Liver (tissue), 8 donors: ENCODE measurements at regions not wholly inside any gene's neighbourhood (a gene's known extent, or its start where the extent isn't known, plus 50 kb on each side); places are given as distances from the start of the nearest gene placed in this dataset.

Experiments
- DNase-seq: peaks from one replicate; pipeline ENCODE4 v3.0.0-alpha.2; 2017; ENCODE audit warnings: low spot score
- H3K27ac ChIP-seq, 2 donors: one replicate each; pipeline ENCODE4 v1.7.0; 2013; ENCODE audit warnings: inconsistent platforms in 2 of 2, low read length in 2 of 2, control low read depth in 1 of 2, low read depth in 1 of 2, mild to moderate bottlenecking in 1 of 2
- H3K27me3 ChIP-seq, 4 donors: one replicate each; pipeline versions ENCODE4 v1.6.1 to v1.7.0; 2013; ENCODE audit warnings: low read length in 3 of 4, inconsistent platforms in 1 of 4, mild to moderate bottlenecking in 1 of 4, moderate library complexity in 1 of 4; ENCODE audit not compliant: control insufficient read depth in 4 of 4, insufficient read depth in 4 of 4
- H3K36me3 ChIP-seq, 4 donors: one replicate each; pipeline versions ENCODE4 v1.6.1 to v1.7.0; 2013; ENCODE audit warnings: low read length in 3 of 4, mild to moderate bottlenecking in 3 of 4, low read depth in 1 of 4, moderate library complexity in 1 of 4; ENCODE audit not compliant: control insufficient read depth in 4 of 4, insufficient read depth in 3 of 4
- H3K4me1 ChIP-seq, 4 donors: one replicate each; pipeline versions ENCODE4 v1.6.1 to v1.7.0; 2013; ENCODE audit warnings: low read length in 3 of 4, mild to moderate bottlenecking in 3 of 4, moderate library complexity in 1 of 4; ENCODE audit not compliant: control insufficient read depth in 4 of 4, insufficient read depth in 4 of 4
- H3K4me3 ChIP-seq, 3 donors: one replicate each; pipeline versions ENCODE4 v1.6.1 to v1.7.0; 2013; ENCODE audit warnings: low read length in 3 of 3, control low read depth in 1 of 3, low read depth in 1 of 3, mild to moderate bottlenecking in 1 of 3
- H3K9ac ChIP-seq, 2 donors: one replicate each; pipeline ENCODE4 v1.7.0; 2013; ENCODE audit warnings: low read length in 2 of 2, mild to moderate bottlenecking in 2 of 2, moderate library complexity in 2 of 2, control low read depth in 1 of 2, low read depth in 1 of 2
- H3K9me3 ChIP-seq, 4 donors: one replicate each; pipeline versions ENCODE4 v1.6.1 to v1.7.0; 2013; ENCODE audit warnings: low read length in 3 of 4; ENCODE audit not compliant: control insufficient read depth in 4 of 4
- EGR1 ChIP-seq, 2 donors: IDR thresholded peaks; 2 replicates each; pipeline ENCODE4 v1.6.1; 2016 to 2018; ENCODE audit warnings: antibody characterized with exemption in 2 of 2, low read depth in 2 of 2
- FOXA2 ChIP-seq: IDR thresholded peaks from 2 replicates; pipeline ENCODE4 v1.6.1; 2016; ENCODE audit warnings: antibody characterized with exemption
- GABPA ChIP-seq, 2 donors: IDR thresholded peaks in 1 of 2; conservative IDR thresholded peaks in 1 of 2; 2 replicates each; pipeline ENCODE4 v1.6.1; 2016; ENCODE audit warnings: antibody characterized with exemption in 2 of 2, mild to moderate bottlenecking in 1 of 2, moderate library complexity in 1 of 2
- HNF4A ChIP-seq, 2 donors: conservative IDR thresholded peaks; 2 replicates each; pipeline ENCODE4 v1.6.1; 2016; ENCODE audit warnings: antibody characterized with exemption in 2 of 2, mild to moderate bottlenecking in 2 of 2
- HNF4G ChIP-seq: IDR thresholded peaks from 2 replicates; pipeline ENCODE4 v1.6.1; 2016; ENCODE audit warnings: antibody characterized with exemption
- JUND ChIP-seq, 2 donors: IDR thresholded peaks; 2 replicates each; pipeline ENCODE4 v1.6.1; 2016; ENCODE audit warnings: antibody characterized with exemption in 2 of 2
- NR2F2 ChIP-seq: IDR thresholded peaks from 2 replicates; pipeline ENCODE4 v1.6.1; 2016; ENCODE audit warnings: antibody characterized with exemption
- RAD21 ChIP-seq, 2 donors: IDR thresholded peaks; 2 replicates each; pipeline ENCODE4 v1.6.1; 2016; ENCODE audit warnings: antibody characterized with exemption in 2 of 2, mild to moderate bottlenecking in 2 of 2
- RXRA ChIP-seq, 2 donors: IDR thresholded peaks; 2 replicates each; pipeline ENCODE4 v1.6.1; 2017 to 2018; ENCODE audit warnings: antibody characterized with exemption in 2 of 2, mild to moderate bottlenecking in 1 of 2
- SP1 ChIP-seq: IDR thresholded peaks from 2 replicates; pipeline ENCODE4 v1.6.1; 2018; ENCODE audit warnings: antibody characterized with exemption, mild to moderate bottlenecking
- TAF1 ChIP-seq: conservative IDR thresholded peaks from 2 replicates; pipeline ENCODE4 v1.6.1; 2016; ENCODE audit warnings: antibody characterized with exemption, mild to moderate bottlenecking
- WGBS: extraction: QIAGEN DNeasy Blood & Tissue Kit; methylation state at CpG from one replicate; pipeline ENCODE4 v1.1.7; 2013; 5-methylcytosine and 5-hydroxymethylcytosine counted together
- TF ChIP-seq, protein P1 (sequence below): IDR thresholded peaks from 2 replicates; pipeline ENCODE4 v1.6.1; 2016; ENCODE audit warnings: antibody characterized with exemption
- TF ChIP-seq, protein P2 (sequence below): IDR thresholded peaks from 2 replicates; pipeline ENCODE4 v1.6.1; 2016; ENCODE audit warnings: antibody characterized with exemption
- TF ChIP-seq, protein P3 (sequence below): IDR thresholded peaks from 2 replicates; pipeline ENCODE4 v1.6.1; 2016; ENCODE audit warnings: antibody characterized with exemption
- TF ChIP-seq, protein P4 (sequence below): fragments of 150-350 bp; IDR thresholded peaks from 2 replicates; pipeline ENCODE4 v1.5.1; 2017; ENCODE audit warnings: improper control_type of control experiment, low read depth, low read length; ENCODE audit not compliant: missing input control
- TF ChIP-seq, protein P5 (sequence below): IDR thresholded peaks from 2 replicates; pipeline ENCODE4 v1.6.1; 2016; ENCODE audit warnings: antibody characterized with exemption, mild to moderate bottlenecking
- donor health status: healthy.
- donor health status: healthy.
- donor health status: healthy.
- donor health status: healthy.
- donor health status: healthy.

DNA sequence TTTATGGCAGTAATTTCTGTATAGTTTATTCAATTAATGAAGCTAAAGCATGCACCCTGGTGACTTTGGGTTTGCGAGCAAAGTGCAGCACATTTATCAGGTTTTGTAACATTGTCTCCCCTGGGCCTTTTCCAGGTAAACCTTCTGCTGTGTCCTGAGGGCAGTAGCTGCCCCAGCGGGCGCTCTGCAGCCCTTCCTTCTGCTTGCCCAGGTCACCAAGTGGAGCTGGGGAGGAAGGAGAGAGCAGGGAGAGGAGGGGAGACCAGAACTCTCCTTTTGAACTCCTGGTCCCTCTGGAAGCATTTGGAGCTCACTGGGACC, 145.6 kb downstream of the DLL1 start (continued):
- TF ChIP-seq, protein P1, sequence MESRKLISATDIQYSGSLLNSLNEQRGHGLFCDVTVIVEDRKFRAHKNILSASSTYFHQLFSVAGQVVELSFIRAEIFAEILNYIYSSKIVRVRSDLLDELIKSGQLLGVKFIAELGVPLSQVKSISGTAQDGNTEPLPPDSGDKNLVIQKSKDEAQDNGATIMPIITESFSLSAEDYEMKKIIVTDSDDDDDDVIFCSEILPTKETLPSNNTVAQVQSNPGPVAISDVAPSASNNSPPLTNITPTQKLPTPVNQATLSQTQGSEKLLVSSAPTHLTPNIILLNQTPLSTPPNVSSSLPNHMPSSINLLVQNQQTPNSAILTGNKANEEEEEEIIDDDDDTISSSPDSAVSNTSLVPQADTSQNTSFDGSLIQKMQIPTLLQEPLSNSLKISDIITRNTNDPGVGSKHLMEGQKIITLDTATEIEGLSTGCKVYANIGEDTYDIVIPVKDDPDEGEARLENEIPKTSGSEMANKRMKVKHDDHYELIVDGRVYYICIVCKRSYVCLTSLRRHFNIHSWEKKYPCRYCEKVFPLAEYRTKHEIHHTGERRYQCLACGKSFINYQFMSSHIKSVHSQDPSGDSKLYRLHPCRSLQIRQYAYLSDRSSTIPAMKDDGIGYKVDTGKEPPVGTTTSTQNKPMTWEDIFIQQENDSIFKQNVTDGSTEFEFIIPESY, result no peak
- TF ChIP-seq SP1 (peak; percentile 42), GABPA (IDR thresholded peaks at IDR 0.05 in 1 of 2, conservative IDR thresholded peaks at IDR 0.05 in 1 of 2) (peak in 1 of 2 donors; percentile 12), HNF4G (peak; percentile 56), NR2F2 (no peak), FOXA2 (peak; percentile 36), TAF1 (no peak)
- TF ChIP-seq, protein P2, sequence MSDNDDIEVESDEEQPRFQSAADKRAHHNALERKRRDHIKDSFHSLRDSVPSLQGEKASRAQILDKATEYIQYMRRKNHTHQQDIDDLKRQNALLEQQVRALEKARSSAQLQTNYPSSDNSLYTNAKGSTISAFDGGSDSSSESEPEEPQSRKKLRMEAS, result no peak

DNA sequence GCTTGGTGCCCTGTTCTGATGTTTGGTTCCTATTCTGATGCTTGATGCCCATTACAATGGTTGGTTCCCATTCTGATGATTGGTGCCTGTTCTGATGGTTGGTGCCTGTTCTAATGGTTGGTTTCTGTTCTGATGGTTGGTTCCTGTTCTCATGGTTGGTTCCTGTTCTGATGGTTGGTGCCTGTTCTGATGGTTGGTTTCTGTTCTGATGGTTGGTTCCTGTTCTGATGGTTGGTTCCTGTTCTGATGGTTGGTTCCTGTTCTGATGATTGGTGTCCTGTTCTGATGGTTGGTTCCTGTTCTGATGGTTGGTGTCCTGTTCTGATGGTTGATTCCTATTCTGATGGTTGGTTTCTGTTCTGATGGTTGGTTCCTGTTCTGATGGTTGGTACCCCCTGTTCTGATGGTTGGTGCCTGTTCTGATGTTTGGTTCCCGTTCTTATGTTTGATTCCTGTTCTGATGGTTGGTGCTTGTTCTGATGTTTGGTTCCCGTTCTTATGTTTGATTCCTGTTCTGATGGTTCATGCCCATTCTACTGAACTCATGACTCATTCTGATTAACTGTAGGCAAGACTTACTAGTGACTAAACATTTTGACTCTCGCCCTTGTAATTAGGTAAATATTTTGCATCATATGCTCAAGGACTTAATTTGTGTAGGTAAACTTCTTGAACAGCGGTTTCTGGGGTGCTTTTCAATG, 146.2 kb downstream of the DLL1 start:
- Histone ChIP-seq H3K27ac (peak overlapping the region; percentile 15 to 39), H3K4me1 (peaks cover 0 to 15% (median 8%) of the 10 kb centered on the region in 4 donors), H3K27me3 (no peaks in the 10 kb centered on the region), H3K36me3 (no peaks in the 10 kb centered on the region), H3K9me3 (peaks cover 0 to 6% (median 0%) of the 10 kb centered on the region in 4 donors), H3K4me3 (no peak overlapping the region), H3K9ac (no peak overlapping the region)
- DNase-seq, result no peak
- 43% methylated on average over 4 of the region's 4 CpGs for WGBS
- TF ChIP-seq SP1 (no peak), FOXA2 (no peak), TAF1 (no peak)

DNA sequence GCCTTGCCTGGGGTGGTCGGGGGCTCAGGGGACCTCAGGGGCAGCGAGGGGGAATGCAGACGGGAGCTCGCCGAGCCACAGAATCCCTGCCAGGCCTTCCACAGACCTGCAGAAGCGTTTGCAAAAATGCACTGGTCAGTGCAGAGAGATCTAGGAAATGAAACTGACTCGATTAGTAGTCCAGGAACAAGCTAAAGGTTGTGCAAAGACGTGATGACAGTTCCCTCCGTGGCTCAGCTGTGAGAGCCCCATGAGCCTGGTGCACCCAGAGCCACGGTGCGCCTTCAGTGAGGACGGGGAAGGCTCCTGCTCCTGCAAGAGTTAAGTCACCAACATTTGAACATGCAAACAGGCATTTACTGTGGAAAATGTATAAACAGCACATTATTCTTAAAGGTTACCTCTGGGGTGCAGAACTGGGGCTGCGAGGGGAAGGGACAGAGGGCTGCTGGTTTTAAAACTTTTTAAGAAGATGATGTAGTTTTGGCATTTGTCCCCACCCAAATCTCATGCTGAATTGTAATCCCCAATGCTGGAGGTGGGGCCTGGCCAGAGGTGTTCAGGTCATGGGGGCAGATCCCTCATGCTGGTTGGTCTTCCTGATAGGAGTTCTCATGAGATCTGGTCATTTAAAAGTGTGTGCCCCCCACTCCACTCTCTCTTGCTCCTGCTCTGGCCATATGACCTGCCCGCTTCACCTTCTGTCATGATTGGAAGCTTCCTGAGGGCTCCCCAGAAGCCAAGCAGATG, 147.3 kb downstream of the DLL1 start:
- 80% methylated on average over 14 of the region's 14 CpGs for WGBS
- Histone ChIP-seq H3K9ac (no peak overlapping the region), H3K4me1 (peaks cover 0 to 15% (median 9%) of the 10 kb centered on the region in 4 donors), H3K9me3 (peaks cover 0 to 6% (median 0%) of the 10 kb centered on the region in 4 donors), H3K36me3 (no peaks in the 10 kb centered on the region), H3K27ac (no peak overlapping the region), H3K27me3 (no peaks in the 10 kb centered on the region), H3K4me3 (no peak overlapping the region)
- DNase-seq, result no peak
- TF ChIP-seq HNF4A (conservative IDR thresholded peaks at IDR 0.05) (no peak), HNF4G (no peak), RXRA (IDR thresholded peaks at IDR 0.05) (no peak), JUND (IDR thresholded peaks at IDR 0.05) (no peak), RAD21 (IDR thresholded peaks at IDR 0.05) (no peak), EGR1 (IDR thresholded peaks at IDR 0.05; ENCODE audit: low read depth in 2 of 2) (no peak)
- TF ChIP-seq, protein P3, sequence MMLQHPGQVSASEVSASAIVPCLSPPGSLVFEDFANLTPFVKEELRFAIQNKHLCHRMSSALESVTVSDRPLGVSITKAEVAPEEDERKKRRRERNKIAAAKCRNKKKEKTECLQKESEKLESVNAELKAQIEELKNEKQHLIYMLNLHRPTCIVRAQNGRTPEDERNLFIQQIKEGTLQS, result no peak
- TF ChIP-seq, protein P4, sequence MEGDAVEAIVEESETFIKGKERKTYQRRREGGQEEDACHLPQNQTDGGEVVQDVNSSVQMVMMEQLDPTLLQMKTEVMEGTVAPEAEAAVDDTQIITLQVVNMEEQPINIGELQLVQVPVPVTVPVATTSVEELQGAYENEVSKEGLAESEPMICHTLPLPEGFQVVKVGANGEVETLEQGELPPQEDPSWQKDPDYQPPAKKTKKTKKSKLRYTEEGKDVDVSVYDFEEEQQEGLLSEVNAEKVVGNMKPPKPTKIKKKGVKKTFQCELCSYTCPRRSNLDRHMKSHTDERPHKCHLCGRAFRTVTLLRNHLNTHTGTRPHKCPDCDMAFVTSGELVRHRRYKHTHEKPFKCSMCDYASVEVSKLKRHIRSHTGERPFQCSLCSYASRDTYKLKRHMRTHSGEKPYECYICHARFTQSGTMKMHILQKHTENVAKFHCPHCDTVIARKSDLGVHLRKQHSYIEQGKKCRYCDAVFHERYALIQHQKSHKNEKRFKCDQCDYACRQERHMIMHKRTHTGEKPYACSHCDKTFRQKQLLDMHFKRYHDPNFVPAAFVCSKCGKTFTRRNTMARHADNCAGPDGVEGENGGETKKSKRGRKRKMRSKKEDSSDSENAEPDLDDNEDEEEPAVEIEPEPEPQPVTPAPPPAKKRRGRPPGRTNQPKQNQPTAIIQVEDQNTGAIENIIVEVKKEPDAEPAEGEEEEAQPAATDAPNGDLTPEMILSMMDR, result no peak
- TF ChIP-seq, protein P2, result no peak
- TF ChIP-seq, protein P5, sequence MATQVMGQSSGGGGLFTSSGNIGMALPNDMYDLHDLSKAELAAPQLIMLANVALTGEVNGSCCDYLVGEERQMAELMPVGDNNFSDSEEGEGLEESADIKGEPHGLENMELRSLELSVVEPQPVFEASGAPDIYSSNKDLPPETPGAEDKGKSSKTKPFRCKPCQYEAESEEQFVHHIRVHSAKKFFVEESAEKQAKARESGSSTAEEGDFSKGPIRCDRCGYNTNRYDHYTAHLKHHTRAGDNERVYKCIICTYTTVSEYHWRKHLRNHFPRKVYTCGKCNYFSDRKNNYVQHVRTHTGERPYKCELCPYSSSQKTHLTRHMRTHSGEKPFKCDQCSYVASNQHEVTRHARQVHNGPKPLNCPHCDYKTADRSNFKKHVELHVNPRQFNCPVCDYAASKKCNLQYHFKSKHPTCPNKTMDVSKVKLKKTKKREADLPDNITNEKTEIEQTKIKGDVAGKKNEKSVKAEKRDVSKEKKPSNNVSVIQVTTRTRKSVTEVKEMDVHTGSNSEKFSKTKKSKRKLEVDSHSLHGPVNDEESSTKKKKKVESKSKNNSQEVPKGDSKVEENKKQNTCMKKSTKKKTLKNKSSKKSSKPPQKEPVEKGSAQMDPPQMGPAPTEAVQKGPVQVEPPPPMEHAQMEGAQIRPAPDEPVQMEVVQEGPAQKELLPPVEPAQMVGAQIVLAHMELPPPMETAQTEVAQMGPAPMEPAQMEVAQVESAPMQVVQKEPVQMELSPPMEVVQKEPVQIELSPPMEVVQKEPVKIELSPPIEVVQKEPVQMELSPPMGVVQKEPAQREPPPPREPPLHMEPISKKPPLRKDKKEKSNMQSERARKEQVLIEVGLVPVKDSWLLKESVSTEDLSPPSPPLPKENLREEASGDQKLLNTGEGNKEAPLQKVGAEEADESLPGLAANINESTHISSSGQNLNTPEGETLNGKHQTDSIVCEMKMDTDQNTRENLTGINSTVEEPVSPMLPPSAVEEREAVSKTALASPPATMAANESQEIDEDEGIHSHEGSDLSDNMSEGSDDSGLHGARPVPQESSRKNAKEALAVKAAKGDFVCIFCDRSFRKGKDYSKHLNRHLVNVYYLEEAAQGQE, result no peak
- TF ChIP-seq, protein P1, result no peak
